Panc1 (cell line): ENCODE measurements at regions not wholly inside any gene's neighbourhood (a gene's known extent, or its start where the extent isn't known, plus 50 kb on each side); places are given as distances from the start of the nearest gene placed in this dataset.

Experiments
- ATAC-seq: fragments of 200-7000 bp; cut with Tn5 transposase; 2 replicates; pipeline ENCODE4 v1.9.1; 2020; ENCODE audit warnings: mild to moderate bottlenecking, moderate library complexity
- BruUV-seq: library from RNA; stranded (reverse); fragments of 400-500 nt; replicated peaks from 2 replicates; lab custom pipeline; 2021; lab: Mats Ljungman, UMichigan
- CTCF ChIA-PET: fragments of 300-600 bp; sonication (Branson Sonifier 250); formaldehyde crosslinking; loops from one replicate; lab custom pipeline; 2022; ENCODE audit warnings: antibody characterized with exemption; lab: Charles Lee
- POLR2A ChIA-PET: fragments of 300-600 bp; sonication (Branson Sonifier 250); formaldehyde crosslinking; loops from one replicate; lab custom pipeline; 2022; ENCODE audit warnings: antibody characterized with exemption; lab: Charles Lee
- DNase-seq: peaks from one replicate; pipeline ENCODE4 v3.0.0-alpha.2; 2010; ENCODE audit warnings: low read depth, low spot score
- H3K27ac ChIP-seq: 2 replicates; pipeline ENCODE4 v1.5.1; 2011; ENCODE audit warnings: mild to moderate bottlenecking, low read length, inconsistent platforms
- H3K27me3 ChIP-seq: fragments of 200-500 bp; sonication (Bioruptor generic); 2 replicates; pipeline ENCODE4 v1.6.0; 2014; ENCODE audit warnings: low read length, inconsistent platforms; ENCODE audit not compliant: control insufficient read depth, insufficient read depth
- H3K36me3 ChIP-seq: fragments of 200-500 bp; sonication (Bioruptor generic); 2 replicates; pipeline ENCODE4 v1.5.1; 2014; ENCODE audit warnings: inconsistent platforms, mild to moderate bottlenecking, low read length, moderate library complexity; ENCODE audit not compliant: control insufficient read depth, insufficient read depth
- H3K4me1 ChIP-seq: 2 replicates; pipeline ENCODE4 v1.5.1; 2011; ENCODE audit warnings: inconsistent platforms, mild to moderate bottlenecking, low read length, moderate library complexity; ENCODE audit not compliant: control insufficient read depth, insufficient read depth
- H3K4me3 ChIP-seq, 2 experiments: 2 replicates each; pipeline ENCODE4 v1.5.1; 2011 to 2012; ENCODE audit warnings: low read depth in 2 of 2, low read length in 2 of 2, mild to moderate bottlenecking in 2 of 2, inconsistent platforms in 1 of 2, moderate library complexity in 1 of 2
- H3K9me3 ChIP-seq: fragments of 200-500 bp; sonication (Bioruptor generic); 2 replicates; pipeline ENCODE4 v1.5.1; 2014; ENCODE audit warnings: low read depth, mild to moderate bottlenecking, inconsistent platforms, low read length, moderate library complexity; ENCODE audit not compliant: control insufficient read depth, insufficient read depth
- POLR2AphosphoS5 ChIP-seq: IDR thresholded peaks from 2 replicates; pipeline ENCODE4 v1.6.1; 2012; ENCODE audit warnings: mild to moderate bottlenecking, low read depth, low read length, moderate library complexity
- SIN3A ChIP-seq: IDR thresholded peaks from 2 replicates; pipeline ENCODE4 v1.6.1; 2012; ENCODE audit warnings: low read depth, mild to moderate bottlenecking, low read length, moderate library complexity, borderline replicate concordance; ENCODE audit not compliant: insufficient read depth
- TCF7L2 ChIP-seq: IDR thresholded peaks from 2 replicates; pipeline ENCODE4 v1.6.1; 2011; ENCODE audit warnings: mild to moderate bottlenecking, low read depth, low read length, inconsistent platforms
- in situ Hi-C: cut with HindIII; loops from 2 replicates; pipeline ENCODE4 v1.10.0; 2016; ENCODE audit warnings: low sequenced_read_pairs, low pct_unique_long_range_greater_than_20kb
- intact Hi-C: fragments of 100-400 bp; cut with micrococcal nuclease; formaldehyde crosslinking; loops from one replicate; pipeline ENCODE4 v1.10.0; 2022; ENCODE audit not compliant: unreplicated experiment
- TF ChIP-seq, protein P1 (sequence below): fragments of 450-650 bp; IDR thresholded peaks from 2 replicates; pipeline ENCODE4 v1.5.1; 2017; ENCODE audit warnings: mild to moderate bottlenecking
- TF ChIP-seq, protein P2 (sequence below), 2 experiments: IDR thresholded peaks; 2 replicates each; pipeline ENCODE4 v1.6.1; 2011 to 2012; ENCODE audit warnings: low read depth in 2 of 2, control low read depth in 1 of 2, low read length in 1 of 2, mild to moderate bottlenecking in 1 of 2, moderate library complexity in 1 of 2; ENCODE audit not compliant: insufficient read depth in 1 of 2

DNA sequence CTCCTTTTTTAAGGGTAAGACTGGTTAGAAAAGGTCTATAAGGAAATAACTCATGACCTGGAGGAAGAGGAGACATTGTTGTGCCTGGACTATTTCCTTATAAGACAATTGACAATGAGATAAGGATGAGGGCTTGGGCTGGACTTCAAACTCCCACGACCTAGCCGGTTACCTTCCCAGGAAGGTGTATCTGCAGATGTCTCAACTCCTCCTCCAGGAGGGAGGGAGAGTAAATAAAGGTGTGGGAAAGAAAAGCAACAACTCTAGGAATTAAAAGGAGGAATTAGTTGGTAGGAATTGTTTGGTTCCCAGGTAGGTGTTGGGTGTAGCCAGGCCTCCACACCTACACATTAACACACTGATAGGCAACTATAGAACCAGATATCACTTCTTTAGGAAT lies 97.8 kb upstream of the TBL1XR1 start:
- in situ Hi-C loops = no loop called here
- H3K4me1 ChIP-seq = peaks cover 5% of the 10 kb centered on the region
- H3K36me3 ChIP-seq = no peaks in the 10 kb centered on the region
- TF ChIP-seq POLR2AphosphoS5 = no peak
- DNase-seq = no peak
- POLR2A ChIA-PET = no interaction called here
- no peak for ATAC-seq
- intact Hi-C loops = no loop called here
- H3K27ac ChIP-seq = peak overlapping the region; percentile 41; the same call in 1 of the 2 replicates
- BruUV-seq = no TSS peak
- no peaks in the 10 kb centered on the region for H3K9me3 ChIP-seq
- CTCF ChIA-PET = interaction anchor here (0.5 kb wide), 1 partner anchor 114 kb away, joined by 8 read pairs; no protein-coding TSS in a partner anchor
- H3K27me3 ChIP-seq = no peaks in the 10 kb centered on the region
- H3K4me3 ChIP-seq = no peak overlapping the region

DNA sequence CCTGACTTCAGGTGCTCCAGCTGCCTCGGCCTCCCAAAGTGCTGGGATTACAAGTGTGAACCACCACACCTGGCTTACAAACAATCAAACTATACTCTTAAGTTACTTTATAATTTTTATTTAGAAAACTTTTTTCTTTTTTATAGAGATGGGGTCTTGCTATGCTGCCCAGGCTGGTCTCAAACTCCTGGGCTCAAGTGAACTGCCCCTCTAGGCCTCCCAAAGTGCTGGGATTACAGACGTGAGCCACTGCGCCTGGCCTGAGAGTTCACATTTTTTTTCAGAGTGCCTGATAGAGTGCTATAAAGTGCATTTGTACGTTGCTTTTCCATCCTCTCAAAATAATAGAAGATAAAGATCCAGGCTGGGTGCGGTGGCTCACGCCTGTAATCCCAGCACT lies 102.0 kb upstream of the TBL1XR1 start:
- H3K4me3 ChIP-seq = no peak overlapping the region
- no peak for DNase-seq
- ChIA-PET POLR2A (no interaction called here), CTCF (no interaction called here)
- H3K27ac ChIP-seq = peak overlapping the region; percentile 90
- no TSS peak for BruUV-seq
- no peaks in the 10 kb centered on the region for H3K9me3 ChIP-seq
- intact Hi-C loops = no loop called here
- TF ChIP-seq, protein P1, sequence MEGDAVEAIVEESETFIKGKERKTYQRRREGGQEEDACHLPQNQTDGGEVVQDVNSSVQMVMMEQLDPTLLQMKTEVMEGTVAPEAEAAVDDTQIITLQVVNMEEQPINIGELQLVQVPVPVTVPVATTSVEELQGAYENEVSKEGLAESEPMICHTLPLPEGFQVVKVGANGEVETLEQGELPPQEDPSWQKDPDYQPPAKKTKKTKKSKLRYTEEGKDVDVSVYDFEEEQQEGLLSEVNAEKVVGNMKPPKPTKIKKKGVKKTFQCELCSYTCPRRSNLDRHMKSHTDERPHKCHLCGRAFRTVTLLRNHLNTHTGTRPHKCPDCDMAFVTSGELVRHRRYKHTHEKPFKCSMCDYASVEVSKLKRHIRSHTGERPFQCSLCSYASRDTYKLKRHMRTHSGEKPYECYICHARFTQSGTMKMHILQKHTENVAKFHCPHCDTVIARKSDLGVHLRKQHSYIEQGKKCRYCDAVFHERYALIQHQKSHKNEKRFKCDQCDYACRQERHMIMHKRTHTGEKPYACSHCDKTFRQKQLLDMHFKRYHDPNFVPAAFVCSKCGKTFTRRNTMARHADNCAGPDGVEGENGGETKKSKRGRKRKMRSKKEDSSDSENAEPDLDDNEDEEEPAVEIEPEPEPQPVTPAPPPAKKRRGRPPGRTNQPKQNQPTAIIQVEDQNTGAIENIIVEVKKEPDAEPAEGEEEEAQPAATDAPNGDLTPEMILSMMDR = no peak
- TF ChIP-seq, protein P2, sequence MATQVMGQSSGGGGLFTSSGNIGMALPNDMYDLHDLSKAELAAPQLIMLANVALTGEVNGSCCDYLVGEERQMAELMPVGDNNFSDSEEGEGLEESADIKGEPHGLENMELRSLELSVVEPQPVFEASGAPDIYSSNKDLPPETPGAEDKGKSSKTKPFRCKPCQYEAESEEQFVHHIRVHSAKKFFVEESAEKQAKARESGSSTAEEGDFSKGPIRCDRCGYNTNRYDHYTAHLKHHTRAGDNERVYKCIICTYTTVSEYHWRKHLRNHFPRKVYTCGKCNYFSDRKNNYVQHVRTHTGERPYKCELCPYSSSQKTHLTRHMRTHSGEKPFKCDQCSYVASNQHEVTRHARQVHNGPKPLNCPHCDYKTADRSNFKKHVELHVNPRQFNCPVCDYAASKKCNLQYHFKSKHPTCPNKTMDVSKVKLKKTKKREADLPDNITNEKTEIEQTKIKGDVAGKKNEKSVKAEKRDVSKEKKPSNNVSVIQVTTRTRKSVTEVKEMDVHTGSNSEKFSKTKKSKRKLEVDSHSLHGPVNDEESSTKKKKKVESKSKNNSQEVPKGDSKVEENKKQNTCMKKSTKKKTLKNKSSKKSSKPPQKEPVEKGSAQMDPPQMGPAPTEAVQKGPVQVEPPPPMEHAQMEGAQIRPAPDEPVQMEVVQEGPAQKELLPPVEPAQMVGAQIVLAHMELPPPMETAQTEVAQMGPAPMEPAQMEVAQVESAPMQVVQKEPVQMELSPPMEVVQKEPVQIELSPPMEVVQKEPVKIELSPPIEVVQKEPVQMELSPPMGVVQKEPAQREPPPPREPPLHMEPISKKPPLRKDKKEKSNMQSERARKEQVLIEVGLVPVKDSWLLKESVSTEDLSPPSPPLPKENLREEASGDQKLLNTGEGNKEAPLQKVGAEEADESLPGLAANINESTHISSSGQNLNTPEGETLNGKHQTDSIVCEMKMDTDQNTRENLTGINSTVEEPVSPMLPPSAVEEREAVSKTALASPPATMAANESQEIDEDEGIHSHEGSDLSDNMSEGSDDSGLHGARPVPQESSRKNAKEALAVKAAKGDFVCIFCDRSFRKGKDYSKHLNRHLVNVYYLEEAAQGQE (IDR thresholded peaks at IDR 0.05; ENCODE audit: insufficient read depth in 1 of 2, low read depth in 2 of 2, low read length in 1 of 2) = no peak
- TF ChIP-seq TCF7L2 = no peak
- no peak for TF ChIP-seq POLR2AphosphoS5
- TF ChIP-seq SIN3A = no peak
- in situ Hi-C loops = no loop called here
- no peak for ATAC-seq
- H3K4me1 ChIP-seq = peaks cover 14% of the 10 kb centered on the region
- no peaks in the 10 kb centered on the region for H3K27me3 ChIP-seq
- no peaks in the 10 kb centered on the region for H3K36me3 ChIP-seq

DNA sequence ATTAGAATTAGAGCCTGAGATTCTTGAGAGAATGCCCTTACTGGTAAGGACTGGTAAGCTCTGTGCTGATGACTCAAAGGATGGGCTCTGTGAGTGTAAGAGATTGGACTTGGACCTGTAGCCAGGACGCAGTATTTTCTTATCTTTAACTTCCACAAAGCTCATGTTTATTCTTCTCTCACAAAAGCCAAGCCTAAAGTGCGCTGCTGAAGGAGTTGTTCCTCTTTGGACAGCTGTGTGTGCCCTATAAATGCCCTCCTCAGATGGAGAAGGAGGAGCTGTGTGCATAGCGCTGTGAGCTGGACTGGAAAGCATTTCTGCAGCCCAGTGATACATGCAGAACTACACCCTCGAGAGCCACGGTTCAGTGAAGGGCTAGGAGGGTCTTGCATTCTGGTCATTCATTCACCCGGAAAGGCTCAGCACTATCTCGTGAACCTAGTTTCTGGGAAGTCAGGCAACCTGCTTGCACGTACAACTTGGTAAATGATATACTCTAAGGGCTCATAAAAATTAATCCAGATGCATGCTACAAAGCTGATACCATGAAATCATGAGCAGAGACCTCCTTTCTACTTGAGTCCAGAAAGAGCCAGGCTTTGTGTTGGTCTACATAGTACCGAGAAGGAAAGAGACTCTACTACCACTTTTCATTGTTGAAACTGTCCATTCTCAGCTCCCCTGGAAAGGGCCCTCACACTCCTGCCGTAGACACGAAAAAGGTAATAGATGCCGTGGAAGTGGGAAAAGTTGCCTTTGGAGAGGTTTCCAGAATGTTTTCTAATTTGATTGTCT lies 103.0 kb upstream of the TBL1XR1 start:
- ChIA-PET POLR2A (interaction anchor here (0.7 kb wide), 1 partner anchor 274 kb away, joined by 3 read pairs; no protein-coding TSS in a partner anchor), CTCF (no interaction called here)
- H3K36me3 ChIP-seq = no peaks in the 10 kb centered on the region
- intact Hi-C loops (loop anchor here (10.0 kb wide), 1 partner anchor 55 kb away; no protein-coding TSS in a partner anchor), in situ Hi-C loops (no loop called here)
- ATAC-seq (peak; percentile 94), DNase-seq (no peak)
- BruUV-seq = no TSS peak
- TF ChIP-seq SIN3A (no peak), TCF7L2 (peak; percentile 72), POLR2AphosphoS5 (no peak)
- TF ChIP-seq, protein P2 (IDR thresholded peaks at IDR 0.05; ENCODE audit: insufficient read depth in 1 of 2, low read depth in 2 of 2, low read length in 1 of 2) = no peak
- TF ChIP-seq, protein P1 = no peak
- peak overlapping the region; percentile 90 for H3K27ac ChIP-seq
- peaks cover 14% of the 10 kb centered on the region for H3K4me1 ChIP-seq
- no peaks in the 10 kb centered on the region for H3K27me3 ChIP-seq
- peak overlapping the region; percentile 5 to 40; a peak in 3 of 4 replicates for H3K4me3 ChIP-seq
- H3K9me3 ChIP-seq = no peaks in the 10 kb centered on the region
